Large intestine (tissue), 3 donors: ENCODE measurements at regions not wholly inside any gene's neighbourhood (a gene's known extent, or its start where the extent isn't known, plus 50 kb on each side); places are given as distances from the start of the nearest gene placed in this dataset.

Experiments
- DNase-seq, 2 donors: peaks; one replicate each; pipeline versions ENCODE4 v3.0.0 to v3.0.0-alpha.2; 2013
- H3K27ac ChIP-seq: one replicate; pipeline ENCODE4 v1.5.1; 2013; ENCODE audit warnings: low read length
- H3K27me3 ChIP-seq: 2 replicates; pipeline ENCODE4 v1.6.1; 2013; ENCODE audit warnings: low read length; ENCODE audit not compliant: control insufficient read depth, insufficient read depth
- H3K36me3 ChIP-seq: 2 replicates; pipeline ENCODE4 v1.6.1; 2013; ENCODE audit warnings: low read length; ENCODE audit not compliant: control insufficient read depth, insufficient read depth
- H3K4me1 ChIP-seq: one replicate; pipeline ENCODE4 v1.6.1; 2013; ENCODE audit warnings: low read length; ENCODE audit not compliant: control insufficient read depth, insufficient read depth
- H3K4me3 ChIP-seq: one replicate; pipeline ENCODE4 v1.5.1; 2013; ENCODE audit warnings: low read length
- H3K9me3 ChIP-seq: one replicate; pipeline ENCODE4 v1.6.1; 2013; ENCODE audit warnings: mild to moderate bottlenecking, low read depth, low read length, moderate library complexity; ENCODE audit not compliant: control insufficient read depth
- WGBS: methylation state at CpG from one replicate; pipeline ENCODE4 v1.1.5; 2013; ENCODE audit warnings: low lambda C conversion rate; ENCODE audit not compliant: insufficient coverage; 5-methylcytosine and 5-hydroxymethylcytosine counted together

DNA sequence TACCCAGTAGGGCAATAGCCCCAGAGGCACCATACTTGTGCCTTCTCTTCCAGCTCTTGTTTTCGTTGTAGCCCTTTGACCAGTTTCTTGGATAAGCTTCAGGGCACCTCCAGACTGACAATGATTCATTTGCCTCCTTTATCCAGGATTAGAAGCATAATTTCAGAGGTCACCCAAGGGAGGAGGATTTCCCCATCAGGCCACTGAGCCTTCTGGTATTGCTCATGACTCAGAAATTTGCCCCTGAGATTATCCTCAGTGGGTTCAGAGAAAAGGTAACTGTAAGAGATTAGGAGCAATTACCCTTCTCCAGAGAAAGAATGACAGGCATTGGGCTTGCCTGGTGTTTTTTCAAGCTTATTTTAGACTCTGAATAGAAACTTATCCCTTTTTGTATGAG is 147.9 kb downstream of the MSX2 start:
- WGBS: no CpG with 5 or more reads among the region's 1 CpG

DNA sequence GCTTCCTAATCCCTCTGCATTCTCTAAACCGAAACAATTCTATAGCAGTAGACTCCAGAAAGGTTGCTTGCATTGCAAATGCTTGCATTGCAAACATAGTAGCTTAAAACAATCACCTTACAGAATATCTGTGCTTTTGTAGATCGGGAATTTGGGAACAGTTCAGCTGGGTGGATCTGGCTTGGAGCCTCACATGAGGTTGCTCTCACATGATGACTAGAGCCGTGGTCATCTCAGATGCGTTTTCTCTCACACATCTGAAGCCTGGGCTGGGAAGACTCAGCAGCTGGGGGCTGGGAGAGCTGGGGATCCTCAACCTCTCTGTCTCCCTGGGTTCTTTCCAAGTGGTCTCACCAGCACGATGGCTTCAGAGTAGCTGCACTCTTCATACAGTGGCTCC is 127.8 kb downstream of the MSX2 start:
- no peak for DNase-seq
- no peak overlapping the region for H3K27ac ChIP-seq
- H3K9me3 ChIP-seq: no peaks in the 10 kb centered on the region
- peaks cover 3% of the 10 kb centered on the region for H3K27me3 ChIP-seq
- H3K36me3 ChIP-seq: no peaks in the 10 kb centered on the region
- H3K4me3 ChIP-seq: no peak overlapping the region
- H3K4me1 ChIP-seq: no peaks in the 10 kb centered on the region
- WGBS: no CpG with 5 or more reads among the region's 5 CpGs

More for the DNA sequence above, 147.9 kb downstream of the MSX2 start:
- no peak for DNase-seq
- Histone ChIP-seq H3K4me3 (no peak overlapping the region), H3K4me1 (no peaks in the 10 kb centered on the region), H3K27ac (no peak overlapping the region), H3K36me3 (no peaks in the 10 kb centered on the region), H3K9me3 (no peaks in the 10 kb centered on the region), H3K27me3 (no peaks in the 10 kb centered on the region)

DNA sequence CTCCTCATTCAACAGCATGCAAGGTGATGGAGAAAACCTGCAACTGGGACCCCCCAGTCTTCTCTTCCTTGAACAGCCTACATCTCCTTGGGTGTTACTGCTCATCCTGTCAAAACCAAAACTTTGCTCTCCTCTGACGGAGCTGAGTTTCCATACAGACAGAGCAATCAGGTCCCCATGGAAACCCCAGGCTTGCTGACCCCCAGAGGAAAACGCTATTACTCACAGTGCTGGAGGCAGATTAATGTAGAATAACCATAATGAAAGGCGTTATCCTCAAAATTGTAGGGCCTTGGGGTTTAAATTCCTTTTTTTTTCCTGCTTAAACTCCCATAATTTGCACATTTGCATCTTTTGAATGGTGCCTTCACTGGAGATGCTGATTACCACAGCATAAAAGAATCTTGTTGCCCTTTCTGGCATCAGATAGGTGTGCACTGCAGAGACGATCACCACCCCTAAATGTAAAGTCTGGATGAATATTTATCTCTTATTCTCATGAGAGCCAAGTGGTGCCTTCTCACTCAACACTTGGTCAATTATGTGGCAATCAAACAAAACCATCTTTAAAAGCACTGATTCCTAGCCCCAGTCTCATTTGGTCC is 126.3 kb downstream of the MSX2 start:
- WGBS: 57% methylated on average over 1 of the region's 4 CpGs
- H3K36me3 ChIP-seq: no peaks in the 10 kb centered on the region
- H3K27me3 ChIP-seq: peaks cover 3% of the 10 kb centered on the region
- no peak for DNase-seq
- H3K4me3 ChIP-seq: no peak overlapping the region
- no peaks in the 10 kb centered on the region for H3K9me3 ChIP-seq
- no peaks in the 10 kb centered on the region for H3K4me1 ChIP-seq
- H3K27ac ChIP-seq: no peak overlapping the region

DNA sequence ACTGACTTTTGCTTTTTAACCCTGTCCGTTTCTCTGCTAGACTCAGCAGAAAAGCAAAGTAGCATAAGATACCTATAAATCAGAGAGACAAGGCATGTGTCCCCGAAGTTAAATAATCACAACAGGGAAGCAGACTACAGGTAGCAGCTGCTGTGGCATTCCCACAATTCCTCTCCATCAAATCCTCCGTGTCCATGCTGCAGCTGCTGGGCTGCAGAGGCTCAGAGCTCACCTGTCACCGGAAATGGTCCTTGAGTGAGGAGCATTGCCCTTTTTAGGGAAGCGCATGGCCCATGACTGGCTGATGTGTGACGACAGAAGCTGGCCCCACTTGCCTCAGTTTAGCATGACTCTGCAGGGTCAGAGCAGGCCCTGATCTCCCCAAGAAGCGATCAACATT is 125.0 kb downstream of the MSX2 start:
- Histone ChIP-seq H3K36me3 (no peaks in the 10 kb centered on the region), H3K27me3 (peaks cover 3% of the 10 kb centered on the region), H3K4me1 (no peaks in the 10 kb centered on the region), H3K4me3 (no peak overlapping the region), H3K9me3 (no peaks in the 10 kb centered on the region), H3K27ac (no peak overlapping the region)
- no peak for DNase-seq
- no CpG with 5 or more reads among the region's 7 CpGs for WGBS

DNA sequence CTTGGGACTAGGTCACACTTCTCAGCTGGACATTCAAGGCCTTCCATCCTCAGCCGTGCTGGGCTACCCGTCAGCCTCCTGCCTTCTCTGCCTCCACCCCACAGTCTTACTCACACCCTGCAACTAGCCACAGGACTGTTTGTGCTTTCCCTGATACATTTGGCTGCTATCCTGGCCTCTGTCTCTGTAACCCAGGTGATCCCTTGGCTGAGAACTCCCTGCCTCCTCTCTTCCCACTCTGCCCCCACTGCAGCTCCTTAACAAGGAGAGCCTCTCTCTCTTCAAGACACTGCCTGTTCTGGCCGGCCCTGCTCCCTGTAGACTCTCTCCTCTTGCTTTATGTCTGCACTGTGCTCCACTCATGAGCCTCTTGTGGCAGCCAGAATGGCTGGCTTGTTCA is 120.6 kb downstream of the MSX2 start:
- no peaks in the 10 kb centered on the region for H3K27me3 ChIP-seq
- H3K27ac ChIP-seq: no peak overlapping the region
- no peaks in the 10 kb centered on the region for H3K4me1 ChIP-seq
- H3K9me3 ChIP-seq: no peaks in the 10 kb centered on the region
- H3K4me3 ChIP-seq: no peak overlapping the region
- no CpG with 5 or more reads among the region's 3 CpGs for whole genome bisulfite sequencing
- no peaks in the 10 kb centered on the region for H3K36me3 ChIP-seq
- DNase-seq: no peak

DNA sequence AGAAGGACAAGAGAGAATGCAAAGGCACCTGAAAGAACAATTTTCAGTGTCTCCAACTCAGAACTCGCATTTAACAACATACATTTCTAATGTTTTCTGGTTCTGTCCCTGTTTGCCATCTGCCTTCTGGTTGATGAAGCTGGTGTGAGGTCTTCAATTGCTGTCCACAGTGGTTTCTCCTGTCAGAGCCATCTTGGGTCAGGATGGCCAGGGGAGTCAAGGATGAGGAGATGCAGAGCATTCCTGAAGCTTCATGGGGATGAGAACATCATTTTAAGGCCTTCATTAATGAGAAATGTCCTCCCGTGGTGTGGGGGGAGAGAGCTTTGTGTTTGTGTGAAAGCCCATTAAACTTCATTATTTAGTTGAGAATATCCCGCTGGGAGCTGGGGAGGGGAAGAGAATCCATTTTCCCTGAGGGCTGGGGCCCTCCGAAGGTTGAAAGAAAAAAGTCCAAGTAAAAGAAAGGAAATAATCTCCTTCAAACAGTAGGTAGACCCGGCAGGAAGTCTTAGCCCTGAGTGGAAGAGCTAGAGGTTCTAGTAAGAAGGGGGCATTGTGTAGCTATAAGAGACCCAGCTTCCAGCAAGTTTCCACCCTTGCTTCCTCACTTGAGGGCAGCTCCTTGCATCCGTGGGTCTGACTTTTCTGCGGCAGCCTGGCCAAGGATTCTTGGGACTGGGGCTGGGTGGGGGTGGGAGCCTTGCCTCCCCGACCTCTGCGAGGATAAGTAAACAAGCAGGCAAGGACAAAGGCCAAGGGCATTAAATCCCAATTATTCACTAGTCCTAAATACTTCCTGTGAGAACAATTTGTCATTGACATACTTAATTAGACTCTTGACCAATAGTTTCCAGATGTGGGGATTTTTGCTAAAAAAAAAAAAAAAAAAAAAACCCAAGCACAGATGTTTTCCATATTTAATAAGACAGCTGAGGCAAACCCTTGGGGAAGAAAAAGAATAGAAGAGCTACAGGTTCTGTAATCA is 119.2 kb downstream of the MSX2 start:
- Histone ChIP-seq H3K36me3 (no peaks in the 10 kb centered on the region), H3K4me1 (no peaks in the 10 kb centered on the region), H3K27ac (no peak overlapping the region), H3K4me3 (no peak overlapping the region), H3K9me3 (no peaks in the 10 kb centered on the region), H3K27me3 (no peaks in the 10 kb centered on the region)
- no peak for DNase-seq
- 80% methylated on average over 1 of the region's 9 CpGs for WGBS

DNA sequence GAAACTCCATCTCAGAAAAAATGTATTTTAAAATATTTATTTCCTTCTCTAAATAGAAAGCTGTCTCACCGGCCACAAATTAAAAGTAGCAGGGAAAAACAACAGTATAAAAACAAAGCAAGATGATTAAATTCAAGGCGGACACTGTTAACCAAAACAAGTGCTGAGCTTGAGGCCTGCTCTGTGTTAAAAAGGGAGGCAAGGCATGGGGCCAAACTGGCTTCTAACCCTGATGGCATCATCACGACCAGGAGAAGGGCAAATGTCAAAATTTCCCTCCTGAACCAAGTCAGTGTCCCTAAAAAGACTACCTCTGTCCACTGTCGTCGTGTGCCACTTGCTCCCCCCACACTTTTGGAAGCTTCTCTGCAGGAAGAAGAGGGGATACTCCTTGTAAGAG is 116.1 kb downstream of the MSX2 start:
- 93% methylated on average over 2 of the region's 5 CpGs for WGBS
- H3K27ac ChIP-seq: no peak overlapping the region
- DNase-seq: no peak
- H3K36me3 ChIP-seq: no peaks in the 10 kb centered on the region
- H3K4me1 ChIP-seq: no peaks in the 10 kb centered on the region
- no peaks in the 10 kb centered on the region for H3K9me3 ChIP-seq
- H3K27me3 ChIP-seq: no peaks in the 10 kb centered on the region
- no peak overlapping the region for H3K4me3 ChIP-seq

DNA sequence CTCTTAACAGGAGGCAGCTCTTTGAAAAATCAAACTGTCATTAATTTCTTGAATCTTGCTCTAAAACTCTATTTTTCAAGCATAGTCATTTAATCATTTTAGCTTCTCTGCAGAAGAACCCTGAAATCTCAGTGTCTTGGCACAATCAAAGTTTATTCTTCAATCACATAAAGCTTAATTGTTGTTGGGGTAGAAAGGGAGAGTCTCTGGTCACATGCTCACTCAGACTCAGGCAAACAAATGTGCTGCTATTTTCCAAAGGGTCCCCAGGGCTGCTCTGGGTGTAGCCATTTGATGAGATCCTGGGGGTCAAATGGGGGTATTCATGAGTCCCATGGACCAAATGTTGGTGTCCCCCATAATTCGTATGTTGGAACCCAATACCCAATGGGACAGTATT is 114.8 kb downstream of the MSX2 start:
- Histone ChIP-seq H3K27me3 (peaks cover 3% of the 10 kb centered on the region), H3K4me1 (no peaks in the 10 kb centered on the region), H3K36me3 (no peaks in the 10 kb centered on the region), H3K4me3 (no peak overlapping the region), H3K27ac (no peak overlapping the region), H3K9me3 (no peaks in the 10 kb centered on the region)
- no CpG with 5 or more reads among the region's 1 CpG for WGBS
- DNase-seq: no peak

DNA sequence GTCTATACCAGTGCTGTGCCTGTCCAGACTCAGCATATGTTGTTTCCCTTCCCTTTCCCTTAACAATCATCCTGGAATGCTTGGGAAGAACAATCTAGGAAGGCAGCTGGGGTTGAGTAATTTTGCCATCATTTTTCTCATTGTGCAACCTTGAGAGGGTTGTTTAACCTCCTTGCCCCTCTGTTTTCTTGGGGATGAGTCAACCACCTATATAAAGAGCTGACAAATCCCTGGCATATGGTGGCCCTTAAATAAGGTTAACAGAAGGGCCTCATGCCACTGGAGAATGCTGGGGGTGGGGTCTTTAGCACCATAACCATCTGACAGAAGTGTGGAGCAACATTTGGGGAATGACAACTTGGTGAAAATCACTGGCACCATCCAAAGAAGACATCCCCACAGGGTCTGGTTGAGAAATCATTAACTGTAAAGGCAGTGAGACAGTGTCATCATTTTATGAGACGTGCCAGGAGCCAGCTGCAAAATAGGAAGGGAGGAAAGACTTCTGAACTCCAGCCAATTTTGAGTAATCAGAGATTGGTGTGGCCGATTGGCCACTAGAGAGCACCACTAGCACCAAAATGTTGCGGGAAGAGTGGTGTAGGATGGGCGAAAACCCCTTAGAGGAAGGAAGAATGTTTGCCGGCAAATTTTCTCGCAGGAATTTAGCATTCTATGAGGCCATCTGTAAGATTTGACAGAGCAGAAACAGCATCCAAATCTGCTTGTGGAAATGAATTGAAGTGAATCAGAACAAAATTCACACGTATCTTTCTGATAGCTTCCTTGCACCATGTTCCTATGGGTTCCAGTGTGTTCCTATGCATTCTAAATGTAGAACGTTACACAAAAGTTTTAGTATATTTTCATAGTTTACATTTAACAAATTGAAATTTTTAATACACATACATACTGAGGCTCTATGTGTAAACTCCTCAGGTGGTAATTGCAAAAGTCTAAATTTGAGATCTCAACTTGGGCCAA is 113.8 kb downstream of the MSX2 start:
- Histone ChIP-seq H3K36me3 (no peaks in the 10 kb centered on the region), H3K27ac (no peak overlapping the region), H3K4me3 (no peak overlapping the region), H3K4me1 (no peaks in the 10 kb centered on the region), H3K9me3 (no peaks in the 10 kb centered on the region), H3K27me3 (peaks cover 3% of the 10 kb centered on the region)
- no peak for DNase-seq
- 87% methylated on average over 2 of the region's 8 CpGs for WGBS

DNA sequence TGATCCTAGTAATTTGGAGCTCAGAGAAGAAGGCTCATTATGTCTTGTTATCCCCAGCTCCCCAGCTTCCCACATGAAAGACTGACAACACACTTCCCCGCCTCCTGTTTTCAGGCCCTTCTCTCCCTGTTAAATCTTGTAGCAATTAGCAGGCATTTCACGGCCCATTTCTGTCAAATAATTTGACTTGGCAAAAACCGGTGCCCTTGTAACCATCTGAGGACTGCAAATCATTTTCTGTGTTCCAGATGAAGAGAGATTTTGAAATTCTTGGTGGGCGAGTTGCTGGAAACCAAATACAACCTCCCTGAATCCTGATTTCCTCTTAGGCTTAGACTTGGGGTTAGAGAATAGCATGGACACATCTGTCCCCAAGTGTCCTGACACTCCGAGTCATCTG is 109.7 kb downstream of the MSX2 start:
- no CpG with 5 or more reads among the region's 5 CpGs for WGBS
- no peak for DNase-seq
- Histone ChIP-seq H3K27me3 (peaks cover 8% of the 10 kb centered on the region), H3K27ac (no peak overlapping the region), H3K36me3 (no peaks in the 10 kb centered on the region), H3K4me3 (no peak overlapping the region), H3K9me3 (no peaks in the 10 kb centered on the region), H3K4me1 (no peaks in the 10 kb centered on the region)
